Fibroblast of villous mesenchyme (primary cell): ENCODE measurements at regions not wholly inside any gene's neighbourhood (a gene's known extent, or its start where the extent isn't known, plus 50 kb on each side); places are given as distances from the start of the nearest gene placed in this dataset.

Source experiments
- DNase-seq: peaks from one replicate; pipeline ENCODE4 v3.0.0-alpha.2; 2010; ENCODE audit warnings: low read depth
- H3K4me3 ChIP-seq: 2 replicates; pipeline ENCODE4 v1.5.1; 2011; ENCODE audit warnings: low read depth, mild to moderate bottlenecking, low read length
- TF ChIP-seq, protein P1 (sequence below): IDR thresholded peaks from 2 replicates; pipeline ENCODE4 v1.5.1; 2012; ENCODE audit warnings: low read depth, mild to moderate bottlenecking, low read length; ENCODE audit not compliant: insufficient read depth

DNA sequence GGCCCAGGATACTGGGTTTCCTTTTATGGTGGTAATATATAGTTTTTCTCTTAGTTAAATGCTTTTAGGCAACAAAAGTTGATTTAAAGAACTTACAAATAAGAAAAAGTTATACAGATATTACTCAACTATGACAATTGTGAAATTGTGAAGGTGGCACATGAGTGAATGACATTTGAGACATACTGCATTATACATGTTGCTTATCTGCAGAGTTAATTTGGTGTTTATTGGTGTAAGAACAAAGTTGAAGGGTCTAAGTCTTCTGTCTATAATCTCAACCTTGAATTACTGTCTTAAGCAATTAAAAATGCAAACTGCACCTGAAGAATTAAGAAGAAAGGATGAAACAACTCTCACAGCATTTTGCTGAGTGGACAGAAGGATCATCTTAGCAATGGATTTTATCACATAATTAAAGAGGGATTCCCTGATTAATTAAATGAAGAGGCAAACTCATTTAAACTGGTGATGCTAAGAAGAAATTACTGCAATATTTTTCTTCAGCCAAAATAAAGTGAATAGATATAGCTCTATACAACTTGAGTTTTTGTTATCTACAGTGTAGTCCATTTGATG lies 298.9 kb upstream of the TGFBR2 start:
- TF ChIP-seq, protein P1, sequence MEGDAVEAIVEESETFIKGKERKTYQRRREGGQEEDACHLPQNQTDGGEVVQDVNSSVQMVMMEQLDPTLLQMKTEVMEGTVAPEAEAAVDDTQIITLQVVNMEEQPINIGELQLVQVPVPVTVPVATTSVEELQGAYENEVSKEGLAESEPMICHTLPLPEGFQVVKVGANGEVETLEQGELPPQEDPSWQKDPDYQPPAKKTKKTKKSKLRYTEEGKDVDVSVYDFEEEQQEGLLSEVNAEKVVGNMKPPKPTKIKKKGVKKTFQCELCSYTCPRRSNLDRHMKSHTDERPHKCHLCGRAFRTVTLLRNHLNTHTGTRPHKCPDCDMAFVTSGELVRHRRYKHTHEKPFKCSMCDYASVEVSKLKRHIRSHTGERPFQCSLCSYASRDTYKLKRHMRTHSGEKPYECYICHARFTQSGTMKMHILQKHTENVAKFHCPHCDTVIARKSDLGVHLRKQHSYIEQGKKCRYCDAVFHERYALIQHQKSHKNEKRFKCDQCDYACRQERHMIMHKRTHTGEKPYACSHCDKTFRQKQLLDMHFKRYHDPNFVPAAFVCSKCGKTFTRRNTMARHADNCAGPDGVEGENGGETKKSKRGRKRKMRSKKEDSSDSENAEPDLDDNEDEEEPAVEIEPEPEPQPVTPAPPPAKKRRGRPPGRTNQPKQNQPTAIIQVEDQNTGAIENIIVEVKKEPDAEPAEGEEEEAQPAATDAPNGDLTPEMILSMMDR = no peak
- no peak for DNase-seq
- no peak overlapping the region for H3K4me3 ChIP-seq

- DNase-seq = peak; percentile 92
- TF ChIP-seq, protein P1 = no peak
- H3K4me3 ChIP-seq = no peak overlapping the region
Observed at GRCh38 chr3:30308131-30308530, 298.3 kb upstream of the TGFBR2 start.

GRCh38 chr3:30309961-30310954 lies 296.1 kb upstream of the TGFBR2 start:
- no peak overlapping the region for H3K4me3 ChIP-seq
- TF ChIP-seq, protein P1 = no peak
- DNase-seq = peak; percentile 62

DNA sequence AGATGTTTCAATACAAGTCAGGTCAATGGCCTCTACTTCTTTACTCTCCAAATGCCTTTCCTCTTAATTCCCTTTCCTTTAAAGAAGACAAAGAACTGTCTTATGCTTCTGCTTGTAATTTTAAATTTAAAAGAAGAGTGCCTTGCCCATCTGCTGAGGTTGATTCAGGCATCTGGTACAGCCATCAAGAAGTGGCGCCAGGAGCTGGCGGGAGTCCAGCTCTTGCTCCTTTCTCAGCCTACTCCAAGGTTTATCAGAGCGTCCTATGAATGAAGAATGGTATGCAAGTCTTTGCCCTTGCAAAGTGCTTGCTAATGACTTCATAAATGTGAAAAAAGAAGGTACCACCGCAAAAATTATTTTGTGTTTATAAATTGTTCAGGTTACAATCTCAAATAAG lies 294.6 kb upstream of the TGFBR2 start:
- TF ChIP-seq, protein P1 = no peak
- H3K4me3 ChIP-seq = no peak overlapping the region
- no peak for DNase-seq

- TF ChIP-seq, protein P1 = no peak
- no peak for DNase-seq
- H3K4me3 ChIP-seq = no peak overlapping the region
Observed at GRCh38 chr3:30313840-30314239, 292.6 kb upstream of the TGFBR2 start.

GRCh38 chr3:30314757-30315325 lies 291.6 kb upstream of the TGFBR2 start:
- DNase-seq = no peak
- no peak overlapping the region for H3K4me3 ChIP-seq
- TF ChIP-seq, protein P1 = no peak
